ENCODE measurements at regions not wholly inside any gene's neighbourhood (a gene's known extent, or its start where the extent isn't known, plus 50 kb on each side); places are given as distances from the start of the nearest gene placed in this dataset.

DNA sequence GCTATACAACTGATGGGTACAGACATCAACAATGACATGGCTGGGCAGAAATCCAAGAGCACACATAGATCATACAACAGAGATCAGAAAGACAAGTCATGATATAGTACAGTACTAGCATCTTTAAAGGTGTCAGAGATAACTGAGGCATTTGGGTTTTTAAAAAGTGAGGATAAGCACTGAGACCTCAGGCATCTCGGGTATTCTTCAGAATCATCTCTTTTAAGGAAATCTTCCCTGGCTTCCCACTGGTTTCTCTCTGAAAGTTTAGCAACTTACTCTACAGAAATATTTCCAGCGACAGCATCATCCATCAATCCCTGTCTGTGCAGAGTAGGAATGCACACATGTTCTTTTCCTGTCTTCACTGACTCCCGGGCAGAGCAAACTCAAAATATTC, 93.2 kb upstream of the PARP11 start:
- no peak overlapping the region for H2AFZ ChIP-seq (ENCODE audit: insufficient read depth, low read depth, low read length, poor library complexity, severe bottlenecking)
- no peak overlapping the region for H3K4me3 Mint-ChIP-seq
- no peak overlapping the region for H3K4me3 ChIP-seq (replicated peaks in 1 of 3; ENCODE audit: low read depth in 2 of 3, low read length in 3 of 3)
- H3K9me3 ChIP-seq (replicated peaks in 1 of 2; ENCODE audit: control insufficient read depth in 1 of 2, insufficient read depth in 1 of 2, low read length in 2 of 2): no peaks in the 10 kb centered on the region
- no peak overlapping the region for H3K9ac ChIP-seq (ENCODE audit: insufficient read depth, low read length, poor library complexity, severe bottlenecking)
- no peaks in the 10 kb centered on the region for H3K36me3 ChIP-seq (replicated peaks in 1 of 2; ENCODE audit: control insufficient read depth in 1 of 2, insufficient read depth in 2 of 2, low read length in 2 of 2)
- no peaks in the 10 kb centered on the region for H3K27me3 ChIP-seq (ENCODE audit: control insufficient read depth in 2 of 2, insufficient read depth in 2 of 2, low read length in 2 of 2)
- no peaks in the 10 kb centered on the region for H3K9me3 Mint-ChIP-seq
- H3K79me2 ChIP-seq (ENCODE audit: insufficient read depth, low read length): no peaks in the 10 kb centered on the region
- no peak overlapping the region for H3K27ac Mint-ChIP-seq
- H3K4me2 ChIP-seq (replicated peaks; ENCODE audit: extremely low read depth, low read length, poor library complexity, severe bottlenecking): no peak overlapping the region
- intact Hi-C loops (cut with micrococcal nuclease): no loop called here
- peaks cover 7 to 11% of the 10 kb centered on the region in 2 donors for H3K4me1 ChIP-seq (ENCODE audit: control insufficient read depth in 1 of 2, insufficient read depth in 2 of 2, low read length in 2 of 2)
- TF ChIP-seq, protein P1, sequence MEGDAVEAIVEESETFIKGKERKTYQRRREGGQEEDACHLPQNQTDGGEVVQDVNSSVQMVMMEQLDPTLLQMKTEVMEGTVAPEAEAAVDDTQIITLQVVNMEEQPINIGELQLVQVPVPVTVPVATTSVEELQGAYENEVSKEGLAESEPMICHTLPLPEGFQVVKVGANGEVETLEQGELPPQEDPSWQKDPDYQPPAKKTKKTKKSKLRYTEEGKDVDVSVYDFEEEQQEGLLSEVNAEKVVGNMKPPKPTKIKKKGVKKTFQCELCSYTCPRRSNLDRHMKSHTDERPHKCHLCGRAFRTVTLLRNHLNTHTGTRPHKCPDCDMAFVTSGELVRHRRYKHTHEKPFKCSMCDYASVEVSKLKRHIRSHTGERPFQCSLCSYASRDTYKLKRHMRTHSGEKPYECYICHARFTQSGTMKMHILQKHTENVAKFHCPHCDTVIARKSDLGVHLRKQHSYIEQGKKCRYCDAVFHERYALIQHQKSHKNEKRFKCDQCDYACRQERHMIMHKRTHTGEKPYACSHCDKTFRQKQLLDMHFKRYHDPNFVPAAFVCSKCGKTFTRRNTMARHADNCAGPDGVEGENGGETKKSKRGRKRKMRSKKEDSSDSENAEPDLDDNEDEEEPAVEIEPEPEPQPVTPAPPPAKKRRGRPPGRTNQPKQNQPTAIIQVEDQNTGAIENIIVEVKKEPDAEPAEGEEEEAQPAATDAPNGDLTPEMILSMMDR (IDR thresholded peaks at IDR 0.05): no peak
- no peaks in the 10 kb centered on the region for H3K36me3 Mint-ChIP-seq
- peaks cover 11% of the 10 kb centered on the region for H3K4me1 Mint-ChIP-seq
- DNase-seq: no peak
- WGBS (ENCODE audit: insufficient coverage): 100% methylated on average over 1 of the region's 3 CpGs
- H4K20me1 ChIP-seq (ENCODE audit: insufficient read depth, low read length): no peaks in the 10 kb centered on the region
- peaks cover 1 to 4% (median 1%) of the 10 kb centered on the region in 3 donors for H3K27me3 Mint-ChIP-seq (ENCODE audit: low read depth in 3 of 3)
- H3K27ac ChIP-seq (ENCODE audit: low read depth in 1 of 2, low read length in 2 of 2): no peak overlapping the region

DNA sequence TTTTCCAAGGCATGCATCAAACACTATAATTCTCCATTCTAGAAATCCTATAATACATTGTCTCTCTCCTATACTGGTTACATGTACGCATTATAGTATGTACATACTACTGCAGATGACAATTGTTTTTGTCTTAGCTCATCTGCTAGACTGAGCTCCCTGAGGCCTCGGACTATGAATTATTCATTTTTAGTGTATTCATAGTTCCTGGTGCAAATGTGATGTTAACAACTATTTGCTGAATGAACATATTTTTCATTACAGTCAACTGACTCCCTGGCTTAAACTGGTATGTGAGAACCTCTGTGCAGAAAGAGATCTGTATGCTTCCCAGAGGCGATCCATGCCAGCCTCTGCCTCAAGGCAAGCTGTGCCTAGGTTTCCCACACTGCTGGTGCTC, 91.8 kb upstream of the PARP11 start:
- intact Hi-C loops (cut with micrococcal nuclease): no loop called here
- Mint-ChIP-seq H3K36me3 (no peaks in the 10 kb centered on the region), H3K27ac (no peak overlapping the region), H3K9me3 (no peaks in the 10 kb centered on the region), H3K4me1 (peaks cover 11% of the 10 kb centered on the region), H3K4me3 (no peak overlapping the region), H3K27me3 (ENCODE audit: low read depth in 3 of 3) (peaks cover 0 to 4% (median 1%) of the 10 kb centered on the region in 3 donors)
- H3K9me3 ChIP-seq (replicated peaks in 1 of 2; ENCODE audit: control insufficient read depth in 1 of 2, insufficient read depth in 1 of 2, low read length in 2 of 2): no peaks in the 10 kb centered on the region
- WGBS (ENCODE audit: insufficient coverage): 100% methylated on average over 1 of the region's 3 CpGs
- H3K27ac ChIP-seq (ENCODE audit: low read depth in 1 of 2, low read length in 2 of 2): no peak overlapping the region
- no peak overlapping the region for H2AFZ ChIP-seq (ENCODE audit: insufficient read depth, low read depth, low read length, poor library complexity, severe bottlenecking)
- peaks cover 7 to 11% of the 10 kb centered on the region in 2 donors for H3K4me1 ChIP-seq (ENCODE audit: control insufficient read depth in 1 of 2, insufficient read depth in 2 of 2, low read length in 2 of 2)
- H3K9ac ChIP-seq (ENCODE audit: insufficient read depth, low read length, poor library complexity, severe bottlenecking): no peak overlapping the region
- H3K4me3 ChIP-seq (replicated peaks in 1 of 3; ENCODE audit: low read depth in 2 of 3, low read length in 3 of 3): no peak overlapping the region
- no peaks in the 10 kb centered on the region for H4K20me1 ChIP-seq (ENCODE audit: insufficient read depth, low read length)
- TF ChIP-seq, protein P1 (IDR thresholded peaks at IDR 0.05): no peak
- no peak overlapping the region for H3K4me2 ChIP-seq (replicated peaks; ENCODE audit: extremely low read depth, low read length, poor library complexity, severe bottlenecking)
- H3K36me3 ChIP-seq (replicated peaks in 1 of 2; ENCODE audit: control insufficient read depth in 1 of 2, insufficient read depth in 2 of 2, low read length in 2 of 2): no peaks in the 10 kb centered on the region
- H3K27me3 ChIP-seq (ENCODE audit: control insufficient read depth in 2 of 2, insufficient read depth in 2 of 2, low read length in 2 of 2): no peaks in the 10 kb centered on the region
- no peak for DNase-seq
- H3K79me2 ChIP-seq (ENCODE audit: insufficient read depth, low read length): no peaks in the 10 kb centered on the region
